Ishikawa (cell line): ENCODE measurements at regions not wholly inside any gene's neighbourhood (a gene's known extent, or its start where the extent isn't known, plus 50 kb on each side); places are given as distances from the start of the nearest gene placed in this dataset.

ENCODE experiments used
- CREB1 ChIP-seq: IDR thresholded peaks from 2 replicates; pipeline ENCODE4 v1.6.1; 2012; ENCODE audit warnings: low read depth
- EGR1 ChIP-seq: IDR thresholded peaks from 2 replicates; pipeline ENCODE4 v1.6.1; 2012
- MAX ChIP-seq: IDR thresholded peaks from 2 replicates; pipeline ENCODE4 v1.6.1; 2012
- RAD21 ChIP-seq: IDR thresholded peaks from 2 replicates; pipeline ENCODE4 v1.6.1; 2012; ENCODE audit warnings: low read depth
- REST ChIP-seq: IDR thresholded peaks from 2 replicates; pipeline ENCODE4 v1.6.1; 2012; ENCODE audit warnings: low read depth, mild to moderate bottlenecking
- TAF1 ChIP-seq: IDR thresholded peaks from 2 replicates; pipeline ENCODE4 v1.6.1; 2012; ENCODE audit warnings: low read depth, mild to moderate bottlenecking
- YY1 ChIP-seq: IDR thresholded peaks from 2 replicates; pipeline ENCODE4 v1.6.1; 2012; ENCODE audit warnings: low read depth

DNA sequence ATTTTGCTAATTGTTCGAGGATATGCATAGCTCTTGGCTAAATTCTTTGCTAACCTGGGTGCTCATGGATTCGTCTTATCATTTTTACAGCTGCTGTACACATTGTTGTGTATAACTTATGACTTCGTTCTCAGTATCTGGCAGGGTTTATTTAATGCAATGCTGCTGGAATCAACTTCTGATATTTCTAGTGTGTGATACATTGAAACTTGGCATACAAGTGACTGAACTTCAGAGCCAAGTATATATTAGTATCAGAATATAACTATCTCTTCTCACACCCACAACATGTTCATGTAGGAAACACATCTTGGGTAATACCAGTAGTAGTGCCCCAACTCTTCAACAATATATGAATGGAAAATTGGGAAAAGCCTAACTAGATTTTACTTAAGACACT is 764.2 kb downstream of the TENT5A start:
- TF ChIP-seq REST, result no peak
- no peak for TF ChIP-seq YY1
- TF ChIP-seq MAX, result no peak
- no peak for TF ChIP-seq EGR1
- TF ChIP-seq RAD21, result no peak
- TF ChIP-seq TAF1, result no peak
- no peak for TF ChIP-seq CREB1
